ENCODE measurements at regions not wholly inside any gene's neighbourhood (a gene's known extent, or its start where the extent isn't known, plus 50 kb on each side); places are given as distances from the start of the nearest gene placed in this dataset.
"Not testable (repeated sequence)": the region's sequence is repeated elsewhere in the genome, so short reads cannot be mapped to it uniquely, and the experiment has no call there.

- DNase-seq: no peak
Observed at GRCh38 chrX:65610481-65610880, 57.0 kb upstream of the MSN start.

- no peak for DNase-seq
Observed at GRCh38 chrX:65610040-65610439, 57.4 kb upstream of the MSN start.

GRCh38 chrX:65609237-65609636, 58.2 kb upstream of the MSN start:
- no peak for DNase-seq

- DNase-seq: no peak
Observed at GRCh38 chrX:65608026-65608425, 59.4 kb upstream of the MSN start.

- DNase-seq: no peak
Observed at GRCh38 chrX:65607070-65607742, 60.2 kb upstream of the MSN start.

GRCh38 chrX:65602221-65602560, 65.3 kb upstream of the MSN start:
- no peak for DNase-seq

- DNase-seq: peak; percentile 34 to 39
Observed at GRCh38 chrX:65601530-65602220, 65.8 kb upstream of the MSN start.

GRCh38 chrX:65601126-65601525, 66.3 kb upstream of the MSN start:
- DNase-seq: peak in 1 of 2 donors; percentile 16

GRCh38 chrX:65600106-65600505, 65.5 kb upstream of the LAS1L start:
- DNase-seq: no peak

GRCh38 chrX:65598559-65599147, 64.1 kb upstream of the LAS1L start:
- DNase-seq: peak in 1 of 2 donors; percentile 15

- peak; percentile 35 to 47 for DNase-seq
Observed at GRCh38 chrX:65596270-65597034, 61.9 kb upstream of the LAS1L start.

GRCh38 chrX:65595460-65595876, 60.9 kb upstream of the LAS1L start:
- DNase-seq: peak; percentile 94 to 96

GRCh38 chrX:65591206-65591605, 56.6 kb upstream of the LAS1L start:
- no peak for DNase-seq

- DNase-seq: no peak
Observed at GRCh38 chrX:65589304-65589703, 54.7 kb upstream of the LAS1L start.

GRCh38 chrX:65588795-65589194, 54.2 kb upstream of the LAS1L start:
- DNase-seq: no peak

GRCh38 chrX:65587616-65588526, 53.3 kb upstream of the LAS1L start:
- DNase-seq: no peak

GRCh38 chrX:65586491-65586890, 51.9 kb upstream of the LAS1L start:
- no peak for DNase-seq

- not testable (repeated sequence) for DNase-seq
Observed at GRCh38 chrX:65585226-65585625, 50.6 kb upstream of the LAS1L start.

Measured in stimulated activated CD4-positive, alpha-beta T cell treated with anti-CD3 and anti-CD28 coated beads, Interleukin-2, amount 100 ng/mL, for 24 hours (primary cell).